Small intestine (tissue), 7 donors: ENCODE measurements at regions not wholly inside any gene's neighbourhood (a gene's known extent, or its start where the extent isn't known, plus 50 kb on each side); places are given as distances from the start of the nearest gene placed in this dataset.
A peak's percentile ranks its signal among the peaks of the same experiment; 100 is the strongest.

Source experiments
- DNase-seq, 2 donors: peaks; one replicate each; pipeline versions ENCODE4 v3.0.0 to v3.0.0-alpha.2; 2013
- FAIRE-seq: peaks from 2 replicates; lab custom pipeline; 2012; peaks lifted over from hg19 to GRCh38; lab: Jason Lieb, UNC
- H3K27ac ChIP-seq, 3 donors: one replicate each; pipeline ENCODE4 v1.5.1; 2013; ENCODE audit warnings: low read length in 2 of 3, mild to moderate bottlenecking in 2 of 3, control low read depth in 1 of 3, inconsistent platforms in 1 of 3, low read depth in 1 of 3, moderate library complexity in 1 of 3
- H3K27me3 ChIP-seq, 3 donors: one replicate each; pipeline ENCODE4 v1.6.1; 2013; ENCODE audit warnings: low read length in 3 of 3, inconsistent platforms in 1 of 3; ENCODE audit not compliant: control insufficient read depth in 3 of 3, insufficient read depth in 3 of 3
- H3K36me3 ChIP-seq, 3 donors: one replicate each; pipeline ENCODE4 v1.6.1; 2013; ENCODE audit warnings: low read length in 3 of 3, inconsistent platforms in 1 of 3, low read depth in 1 of 3, mild to moderate bottlenecking in 1 of 3, moderate library complexity in 1 of 3; ENCODE audit not compliant: control insufficient read depth in 3 of 3, insufficient read depth in 2 of 3
- H3K4me1 ChIP-seq, 3 donors: one replicate each; pipeline ENCODE4 v1.6.1; 2013; ENCODE audit warnings: low read length in 2 of 3, inconsistent platforms in 1 of 3, low read depth in 1 of 3, mild to moderate bottlenecking in 1 of 3, moderate library complexity in 1 of 3; ENCODE audit not compliant: control insufficient read depth in 3 of 3, insufficient read depth in 2 of 3
- H3K4me3 ChIP-seq, 3 donors: one replicate each; pipeline ENCODE4 v1.5.1; 2013; ENCODE audit warnings: low read length in 3 of 3, control low read depth in 1 of 3, inconsistent platforms in 1 of 3, low read depth in 1 of 3, mild to moderate bottlenecking in 1 of 3, moderate library complexity in 1 of 3
- H3K9me3 ChIP-seq, 2 donors: one replicate each; pipeline ENCODE4 v1.6.1; 2013; ENCODE audit warnings: low read depth in 1 of 2, low read length in 1 of 2; ENCODE audit not compliant: control insufficient read depth in 2 of 2, insufficient read depth in 1 of 2
- WGBS, 3 donors: extraction: QIAGEN DNeasy Blood & Tissue Kit; methylation state at CpG; one replicate each; pipeline ENCODE4 v1.1.7; 2013; 5-methylcytosine and 5-hydroxymethylcytosine counted together
- donor health status: healthy with polysubstance abuse.
- donor health status: control.
- donor health status: control.
- donor health status: Bipolar disorder and iron deficiency.
- donor health status: healthy.

DNA sequence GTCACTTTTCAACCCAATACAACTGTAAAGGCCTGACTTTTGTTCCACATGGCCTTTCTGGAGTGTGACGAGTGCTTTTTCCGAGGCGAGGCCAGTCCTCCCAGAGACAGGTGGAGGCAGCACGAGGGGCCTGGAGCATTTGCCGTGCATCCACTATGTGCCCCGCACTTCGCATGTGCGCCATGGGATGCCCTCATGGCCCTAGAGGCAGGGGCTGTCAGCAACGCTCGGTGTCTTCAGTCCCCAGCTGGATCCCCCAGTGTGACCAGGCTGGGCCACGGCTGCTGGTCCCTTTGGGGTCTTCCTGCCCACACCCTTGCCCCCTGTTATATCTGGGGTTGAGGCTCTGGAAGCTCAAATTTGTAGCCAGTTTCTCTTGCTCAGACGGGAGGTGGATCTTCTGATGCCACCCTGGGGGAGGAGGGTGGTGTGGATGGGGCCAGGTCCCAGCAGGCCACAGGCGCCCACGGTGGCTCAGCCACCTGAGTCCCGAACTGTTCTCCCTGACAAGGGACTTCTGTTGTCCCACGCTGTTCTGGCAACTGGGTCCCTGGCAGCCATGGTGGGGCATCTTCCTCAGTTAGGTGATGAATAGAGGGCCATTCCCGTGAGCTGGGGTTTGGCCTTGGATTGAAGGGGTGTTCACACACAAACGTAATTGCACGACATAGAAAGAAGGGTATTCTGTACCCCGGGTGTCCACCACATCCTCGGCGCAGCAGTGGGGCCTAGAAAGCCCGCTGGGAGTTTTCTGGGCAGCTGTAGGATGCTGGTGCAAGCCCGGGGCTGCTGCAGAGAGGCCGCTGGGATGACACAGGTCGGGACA is 100.9 kb downstream of the CTTN start:
- H3K36me3 ChIP-seq, result peaks cover 0 to 58% (median 0%) of the 10 kb centered on the region in 3 donors
- no peaks in the 10 kb centered on the region for H3K27me3 ChIP-seq
- no peaks in the 10 kb centered on the region for H3K4me1 ChIP-seq
- no peak overlapping the region for H3K4me3 ChIP-seq
- no peaks in the 10 kb centered on the region for H3K9me3 ChIP-seq
- FAIRE-seq (no peak), DNase-seq (no peak)
- H3K27ac ChIP-seq, result no peak overlapping the region
- 88 to 93% (median 91%) methylated on average over 26 of the region's 26 CpGs for WGBS, 3 donors

- no peaks in the 10 kb centered on the region for H3K4me1 ChIP-seq
- DNase-seq, result no peak
- H3K9me3 ChIP-seq, result no peaks in the 10 kb centered on the region
- FAIRE-seq, result no peak
- no peak overlapping the region for H3K27ac ChIP-seq
- H3K4me3 ChIP-seq, result no peak overlapping the region
- WGBS, 3 donors, result 90 to 95% (median 94%) methylated on average over 22 to 25 of the region's 25 CpGs
- H3K27me3 ChIP-seq, result no peaks in the 10 kb centered on the region
- peaks cover 0 to 49% (median 0%) of the 10 kb centered on the region in 3 donors for H3K36me3 ChIP-seq
These were observed 101.9 kb downstream of the CTTN start for GRCh38 chr11:70500076-70500847.

- DNase-seq (no peak), FAIRE-seq (no peak)
- Histone ChIP-seq H3K36me3 (peaks cover 0 to 46% (median 0%) of the 10 kb centered on the region in 3 donors), H3K9me3 (no peaks in the 10 kb centered on the region), H3K27ac (no peak overlapping the region), H3K27me3 (no peaks in the 10 kb centered on the region), H3K4me1 (no peaks in the 10 kb centered on the region), H3K4me3 (no peak overlapping the region)
- 83 to 90% (median 88%) methylated on average over 26 of the region's 26 CpGs for WGBS, 3 donors
These were observed 102.9 kb downstream of the CTTN start for GRCh38 chr11:70501051-70501901.

- Histone ChIP-seq H3K36me3 (peaks cover 0 to 42% (median 0%) of the 10 kb centered on the region in 3 donors), H3K4me3 (no peak overlapping the region), H3K4me1 (no peaks in the 10 kb centered on the region), H3K27me3 (no peaks in the 10 kb centered on the region), H3K27ac (no peak overlapping the region), H3K9me3 (no peaks in the 10 kb centered on the region)
- DNase-seq (no peak), FAIRE-seq (no peak)
- 87 to 95% (median 89%) methylated on average over 17 to 18 of the region's 18 CpGs for WGBS, 3 donors
These were observed 103.7 kb downstream of the CTTN start for GRCh38 chr11:70501933-70502540.

DNA sequence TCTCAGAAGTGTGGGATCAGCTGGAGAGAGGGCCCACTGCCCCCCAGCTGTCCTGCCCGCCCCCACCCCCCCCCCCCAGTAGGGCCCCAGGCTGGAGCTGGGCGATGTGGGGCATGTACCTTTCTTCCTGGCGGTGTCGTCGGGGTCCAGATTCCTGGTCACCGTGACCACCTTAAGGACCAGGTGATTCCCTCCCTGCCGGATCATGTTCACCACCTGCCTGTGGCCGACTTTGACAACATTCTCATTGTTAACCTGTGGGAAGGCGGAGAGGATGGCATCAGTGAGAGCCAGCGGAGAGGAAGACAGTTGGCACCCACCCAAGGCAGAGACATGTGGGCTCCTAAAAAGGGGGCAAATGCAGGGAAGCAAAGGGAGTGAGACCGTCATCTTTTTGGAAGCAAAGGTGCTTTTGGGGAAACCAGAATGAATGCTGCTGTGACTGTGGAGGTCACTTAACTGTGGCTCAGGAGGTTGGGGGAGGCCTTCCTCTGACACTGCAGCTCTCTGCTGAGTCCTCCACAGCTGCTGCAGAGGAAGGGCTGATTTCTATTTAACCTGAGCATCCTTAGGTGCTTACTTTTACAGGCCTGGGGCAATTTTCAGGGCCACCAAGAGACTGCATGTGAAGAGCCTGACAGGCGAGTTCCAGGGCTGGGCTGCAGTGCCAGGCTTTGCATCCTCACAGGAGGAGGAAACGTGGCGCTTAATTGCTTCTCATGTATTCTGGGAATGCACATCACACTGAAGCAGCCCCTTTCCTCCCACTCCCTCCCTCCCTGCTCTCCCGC is 104.5 kb downstream of the CTTN start:
- WGBS, 3 donors, result 80 to 89% (median 84%) methylated on average over 11 to 15 of the region's 15 CpGs
- Histone ChIP-seq H3K9me3 (no peaks in the 10 kb centered on the region), H3K27me3 (no peaks in the 10 kb centered on the region), H3K4me3 (no peak overlapping the region), H3K27ac (no peak overlapping the region), H3K4me1 (no peaks in the 10 kb centered on the region), H3K36me3 (peaks cover 0 to 37% (median 0%) of the 10 kb centered on the region in 3 donors)
- FAIRE-seq (no peak), DNase-seq (no peak)

DNA sequence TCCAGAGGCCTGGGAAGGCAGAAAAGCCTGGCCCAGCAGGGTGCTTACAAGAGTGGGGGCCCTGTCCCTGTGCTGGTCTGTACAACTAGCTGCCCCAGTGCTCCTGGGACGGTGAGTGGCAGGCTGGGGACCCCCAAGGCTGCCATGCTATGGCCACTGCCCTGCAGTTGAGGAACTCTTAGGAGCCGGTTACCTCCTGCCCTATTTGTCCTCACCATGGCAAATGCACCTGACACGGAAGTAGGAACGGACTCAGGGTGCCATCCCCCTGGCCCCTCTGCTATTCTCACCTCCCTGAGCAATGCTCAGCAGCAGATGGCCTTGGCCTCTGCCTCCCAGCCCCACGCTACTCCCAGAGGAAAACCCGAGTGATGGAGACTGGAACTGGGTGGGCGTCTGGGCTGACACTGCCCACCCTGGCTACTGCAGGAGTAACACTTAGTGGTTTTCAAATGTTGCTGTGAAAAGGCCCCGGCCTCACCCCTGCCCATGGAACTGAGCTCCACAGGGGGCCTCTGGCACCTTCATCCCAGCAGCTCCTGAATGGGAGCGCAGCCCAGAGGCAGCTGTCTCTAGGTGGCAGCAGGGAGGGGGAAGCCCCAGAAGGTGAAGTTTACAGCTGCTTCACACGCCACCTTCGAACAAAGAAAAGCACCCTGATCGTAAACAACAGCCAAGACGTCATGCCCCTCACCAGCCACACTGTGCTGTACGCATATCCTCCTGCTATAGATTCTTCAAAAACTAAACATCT is 105.3 kb downstream of the CTTN start:
- H3K4me3 ChIP-seq, result no peak overlapping the region
- FAIRE-seq (no peak), DNase-seq (peak; percentile 9 to 32)
- 59 to 77% (median 72%) methylated on average over 14 of the region's 14 CpGs for WGBS, 3 donors
- H3K4me1 ChIP-seq, result no peaks in the 10 kb centered on the region
- H3K27ac ChIP-seq, result no peak overlapping the region
- H3K36me3 ChIP-seq, result peaks cover 0 to 33% (median 0%) of the 10 kb centered on the region in 3 donors
- H3K27me3 ChIP-seq, result no peaks in the 10 kb centered on the region
- H3K9me3 ChIP-seq, result no peaks in the 10 kb centered on the region
